Motor neuron (in vitro differentiated cells): ENCODE measurements at regions not wholly inside any gene's neighbourhood (a gene's known extent, or its start where the extent isn't known, plus 50 kb on each side); places are given as distances from the start of the nearest gene placed in this dataset.

ENCODE experiments used
- ATAC-seq, 8 experiments: fragments of 200-7000 bp; cut with Tn5 transposase; replicated peaks in 6 of 8; 2 replicates each; pipeline ENCODE4 v1.8.0; 2021; ENCODE audit warnings: mild to moderate bottlenecking in 8 of 8, moderate library complexity in 8 of 8
- H3K27ac ChIP-seq, 2 donors: fragments of 250-450 bp; sonication (Bioruptor Pico); 2 replicates each; pipeline ENCODE4 v1.9.0; 2021; ENCODE audit warnings: antibody characterized with exemption in 2 of 2, mild to moderate bottlenecking in 2 of 2, moderate library complexity in 1 of 2
- H3K4me1 ChIP-seq, 2 donors: fragments of 250-450 bp; sonication (Bioruptor Pico); replicated peaks in 1 of 2; 2 replicates each; pipeline ENCODE4 v1.6.1; 2021; ENCODE audit warnings: antibody characterized with exemption in 2 of 2, mild to moderate bottlenecking in 2 of 2, moderate library complexity in 1 of 2
- H3K4me3 ChIP-seq, 5 donors: fragments of 250-450 bp; sonication (Bioruptor Pico); 2 replicates each; pipeline ENCODE4 v1.9.0; 2021; ENCODE audit warnings: antibody characterized with exemption in 5 of 5, mild to moderate bottlenecking in 5 of 5, moderate library complexity in 4 of 5
- WGBS, 10 experiments: fragments of 450-650 bp; shearing (Covaris generic); methylation state at CpG; one replicate each; pipeline ENCODE4 v1.0.0; 2022; 5-methylcytosine and 5-hydroxymethylcytosine counted together
- in situ Hi-C, 9 experiments: fragments of 400-800 bp; cut with MboI; loops; one replicate each; pipeline ENCODE4 v1.15.0; 2021; ENCODE audit warnings: low sequenced_read_pairs in 9 of 9, low pct_unique_long_range_greater_than_20kb in 2 of 9; ENCODE audit not compliant: unreplicated experiment in 9 of 9

GRCh38 chr7:18317941-18318340 lies 177.6 kb upstream of the HDAC9 start:
- H3K4me3 ChIP-seq: no peak overlapping the region
- in situ Hi-C loops: loop anchor here in 1 of 9 experiments (25.0 kb wide), 1 partner anchor 331 kb away; no protein-coding TSS in a partner anchor
- WGBS, 10 experiments: 50 to 92% (median 80%) methylated on average over 1 to 2 of the region's 2 CpGs; no CpG with 5 or more reads in 3 of the 10 experiments
- no peak overlapping the region for H3K27ac ChIP-seq
- ATAC-seq: no peak
- no peaks in the 10 kb centered on the region for H3K4me1 ChIP-seq

- WGBS, 10 experiments: 20 to 100% (median 84%) methylated on average over 1 to 4 of the region's 4 CpGs; no CpG with 5 or more reads in 2 of the 10 experiments
- Histone ChIP-seq H3K4me1 (no peaks in the 10 kb centered on the region), H3K27ac (no peak overlapping the region), H3K4me3 (no peak overlapping the region)
- in situ Hi-C loops: loop anchor here in 1 of 9 experiments (25.0 kb wide), 1 partner anchor 333 kb away; no protein-coding TSS in a partner anchor
- ATAC-seq: no peak
These were observed 175.1 kb upstream of the HDAC9 start for GRCh38 chr7:18320422-18320821.

- no peaks in the 10 kb centered on the region for H3K4me1 ChIP-seq
- H3K4me3 ChIP-seq: no peak overlapping the region
- peak in 2 of 8 experiments; percentile 44 to 48 for ATAC-seq
- no peak overlapping the region for H3K27ac ChIP-seq
- in situ Hi-C loops: loop anchor here in 1 of 9 experiments (25.0 kb wide), 1 partner anchor 334 kb away; no protein-coding TSS in a partner anchor
- 47 to 100% (median 82%) methylated on average over 1 to 2 of the region's 2 CpGs; no CpG with 5 or more reads in 3 of the 10 experiments for WGBS, 10 experiments
These were observed 174.5 kb upstream of the HDAC9 start for GRCh38 chr7:18320971-18321567.

GRCh38 chr7:18330548-18330947 lies 165.0 kb upstream of the HDAC9 start:
- Histone ChIP-seq H3K27ac (no peak overlapping the region), H3K4me1 (no peaks in the 10 kb centered on the region), H3K4me3 (no peak overlapping the region)
- in situ Hi-C loops: loop anchor here in 6 of 9 experiments (10.0 to 25.0 kb wide), 6 partner anchors 343 to 643 kb away; no protein-coding TSS in a partner anchor
- no peak for ATAC-seq

- in situ Hi-C loops: loop anchor here in 6 of 9 experiments (10.0 to 25.0 kb wide), 6 partner anchors 349 to 649 kb away; no protein-coding TSS in a partner anchor
These were observed 158.9 kb upstream of the HDAC9 start for GRCh38 chr7:18336626-18337025.

GRCh38 chr7:18337048-18337809 lies 158.3 kb upstream of the HDAC9 start:
- Histone ChIP-seq H3K4me3 (no peak overlapping the region), H3K4me1 (no peaks in the 10 kb centered on the region), H3K27ac (no peak overlapping the region)
- ATAC-seq: peak in 4 of 8 experiments; percentile 32 to 77 (median 66)
- in situ Hi-C loops: loop anchor here in 6 of 9 experiments (10.0 to 25.0 kb wide), 6 partner anchors 350 to 650 kb away; no protein-coding TSS in a partner anchor
- WGBS, 10 experiments: 32 to 100% (median 83%) methylated on average over 1 to 5 of the region's 5 CpGs

More at GRCh38 chr7:18336626-18337025, 158.9 kb upstream of the HDAC9 start:
- WGBS, 10 experiments: 0 to 100% (median 87%) methylated on average over 1 to 2 of the region's 2 CpGs
- no peak for ATAC-seq
- Histone ChIP-seq H3K27ac (no peak overlapping the region), H3K4me3 (no peak overlapping the region), H3K4me1 (no peaks in the 10 kb centered on the region)

- ATAC-seq: no peak
- WGBS, 10 experiments: 59 to 100% (median 94%) methylated on average over 1 to 3 of the region's 3 CpGs
- Histone ChIP-seq H3K4me1 (no peaks in the 10 kb centered on the region), H3K4me3 (no peak overlapping the region), H3K27ac (no peak overlapping the region)
- in situ Hi-C loops: loop anchor here in 6 of 9 experiments (10.0 to 25.0 kb wide), 6 partner anchors 352 to 652 kb away; no protein-coding TSS in a partner anchor
These were observed 156.5 kb upstream of the HDAC9 start for GRCh38 chr7:18338910-18339523.

- Histone ChIP-seq H3K4me1 (no peaks in the 10 kb centered on the region), H3K4me3 (no peak overlapping the region), H3K27ac (no peak overlapping the region)
- no peak for ATAC-seq
- in situ Hi-C loops: loop anchor here in 6 of 9 experiments (10.0 to 25.0 kb wide), 6 partner anchors 354 to 654 kb away; no protein-coding TSS in a partner anchor
- WGBS, 10 experiments: 55 to 100% (median 85%) methylated on average over 1 to 2 of the region's 2 CpGs
These were observed 153.8 kb upstream of the HDAC9 start for GRCh38 chr7:18341756-18342155.

- Histone ChIP-seq H3K27ac (no peak overlapping the region), H3K4me1 (no peaks in the 10 kb centered on the region), H3K4me3 (no peak overlapping the region)
- in situ Hi-C loops: loop anchor here in 6 of 9 experiments (10.0 to 25.0 kb wide), 6 partner anchors 356 to 656 kb away; no protein-coding TSS in a partner anchor
- WGBS, 10 experiments: 43 to 100% (median 93%) methylated on average over 1 to 2 of the region's 2 CpGs; no CpG with 5 or more reads in 3 of the 10 experiments
- no peak for ATAC-seq
These were observed 152.5 kb upstream of the HDAC9 start for GRCh38 chr7:18343047-18343446.

GRCh38 chr7:18344536-18344935 lies 151.0 kb upstream of the HDAC9 start:
- in situ Hi-C loops: loop anchor here in 6 of 9 experiments (10.0 to 25.0 kb wide), 6 partner anchors 357 to 657 kb away; no protein-coding TSS in a partner anchor
- no peak overlapping the region for H3K27ac ChIP-seq
- no peak overlapping the region for H3K4me3 ChIP-seq

GRCh38 chr7:18345641-18346234 lies 149.8 kb upstream of the HDAC9 start:
- in situ Hi-C loops: loop anchor here in 6 of 9 experiments (10.0 to 25.0 kb wide), 6 partner anchors 358 to 658 kb away; no protein-coding TSS in a partner anchor

More at GRCh38 chr7:18344536-18344935, 151.0 kb upstream of the HDAC9 start:
- no peaks in the 10 kb centered on the region for H3K4me1 ChIP-seq
- ATAC-seq: no peak

GRCh38 chr7:18347170-18347569 lies 148.4 kb upstream of the HDAC9 start:
- ATAC-seq: no peak
- no peaks in the 10 kb centered on the region for H3K4me1 ChIP-seq
- no peak overlapping the region for H3K27ac ChIP-seq
- H3K4me3 ChIP-seq: no peak overlapping the region
- in situ Hi-C loops: loop anchor here in 6 of 9 experiments (10.0 to 25.0 kb wide), 6 partner anchors 360 to 660 kb away; no protein-coding TSS in a partner anchor

More at GRCh38 chr7:18345641-18346234, 149.8 kb upstream of the HDAC9 start:
- H3K27ac ChIP-seq: no peak overlapping the region
- ATAC-seq: peak in 7 of 8 experiments; percentile 33 to 60 (median 50)
- H3K4me3 ChIP-seq: no peak overlapping the region
- no peaks in the 10 kb centered on the region for H3K4me1 ChIP-seq
- 0 to 39% (median 23%) methylated on average over 2 to 3 of the region's 3 CpGs for WGBS, 10 experiments
